ENCODE measurements at regions not wholly inside any gene's neighbourhood (a gene's known extent, or its start where the extent isn't known, plus 50 kb on each side); places are given as distances from the start of the nearest gene placed in this dataset.
"Not testable (repeated sequence)": the region's sequence is repeated elsewhere in the genome, so short reads cannot be mapped to it uniquely, and the experiment has no call there.

DNA sequence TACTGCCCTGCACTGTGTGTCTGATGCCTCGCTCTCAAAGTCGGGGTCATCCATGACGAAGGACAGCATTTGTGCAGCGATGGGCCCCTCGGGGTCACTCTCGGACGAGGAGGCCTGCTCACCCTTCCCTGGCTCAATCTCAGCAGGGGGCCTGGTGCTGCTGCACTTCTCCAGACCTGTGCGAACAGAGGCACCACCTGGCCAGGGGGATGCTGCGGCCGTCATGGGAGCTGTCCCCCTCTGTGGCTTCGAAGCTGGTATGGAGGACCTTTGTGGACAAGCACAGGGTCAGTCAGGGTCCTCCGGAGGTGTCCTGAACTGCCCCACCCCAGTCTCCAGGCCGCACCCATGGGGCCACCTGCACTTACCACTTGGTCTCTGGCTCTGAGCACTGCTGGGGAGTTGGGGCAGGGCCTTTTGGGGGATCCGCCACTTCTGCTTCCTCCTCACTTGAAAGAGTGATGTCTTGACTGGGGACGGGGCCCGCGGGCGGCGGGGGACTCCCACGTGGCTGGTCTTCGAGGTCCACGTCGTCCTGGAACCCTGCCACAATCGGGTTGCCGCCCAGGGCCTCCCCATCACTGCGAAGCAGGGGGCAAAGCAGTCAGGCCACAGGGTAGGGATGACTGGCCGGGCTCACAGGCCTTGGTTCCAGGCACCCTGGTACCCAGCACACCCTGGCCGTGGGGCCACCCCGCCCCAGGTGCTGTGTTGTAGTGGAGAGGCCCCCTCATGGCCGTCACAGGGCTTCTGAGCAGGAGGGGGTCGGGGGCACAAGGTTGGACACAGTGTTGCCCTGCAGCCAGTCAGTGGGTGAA is 306.7 kb downstream of the CCDC74A start:
- H3K27ac ChIP-seq; DNase-seq; H3K36me3 ChIP-seq; H3K9me3 ChIP-seq; intact Hi-C loops (cut with DNase I; ENCODE audit: low total_unique reads); H3K4me1 ChIP-seq; H3K4me3 ChIP-seq: not testable (repeated sequence)
- peaks cover 0 to 34% of the 10 kb centered on the region in 2 donors for H3K27me3 ChIP-seq

DNA sequence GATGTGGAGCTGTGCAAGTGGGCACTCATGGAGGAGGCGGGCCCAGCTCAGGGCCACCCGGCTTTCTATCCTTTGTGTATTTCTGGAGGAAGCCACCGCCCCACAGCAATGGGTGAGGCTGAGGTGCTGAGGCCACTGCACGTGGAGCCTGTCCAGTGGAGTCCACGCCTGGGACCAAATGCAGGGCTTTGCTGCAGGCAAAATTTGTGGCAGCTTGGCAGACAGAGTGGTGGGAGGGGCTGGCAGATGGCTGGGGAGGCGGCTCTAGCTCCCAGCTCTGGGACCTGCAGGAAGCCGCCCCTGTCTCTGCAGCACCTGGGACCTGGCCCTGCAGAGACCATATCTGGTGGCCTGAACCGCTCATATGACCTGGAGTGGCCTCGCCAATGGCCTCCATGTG is 307.3 kb downstream of the CCDC74A start:
- H3K9me3 ChIP-seq; intact Hi-C loops (cut with DNase I; ENCODE audit: low total_unique reads); H3K4me1 ChIP-seq: not testable (repeated sequence)

DNA sequence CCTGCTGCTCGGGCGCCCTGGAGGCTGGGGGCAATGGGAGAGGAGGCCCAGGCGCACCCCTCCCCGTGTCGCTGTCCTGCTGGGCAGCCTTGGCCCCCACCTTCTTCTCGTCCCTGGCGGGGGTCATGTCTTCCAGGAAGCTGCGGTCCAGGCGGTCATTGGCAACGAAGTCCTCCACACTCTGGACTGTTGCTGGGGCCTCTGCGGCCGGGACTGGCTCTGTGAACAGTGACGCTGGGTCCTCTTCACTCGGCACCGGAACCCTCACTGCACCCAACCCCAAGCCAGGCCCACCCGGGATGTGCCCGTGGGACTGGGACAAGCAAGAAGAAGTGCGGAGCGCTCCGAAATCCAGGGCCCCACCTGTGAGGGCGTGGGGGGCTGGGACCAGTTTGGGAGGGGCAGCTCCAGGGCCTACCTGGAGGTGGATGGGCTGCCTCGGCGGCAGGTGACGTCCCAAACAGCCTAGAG is 308.0 kb downstream of the CCDC74A start:
- H3K36me3 ChIP-seq = no peaks in the 10 kb centered on the region
- intact Hi-C loops (cut with DNase I; ENCODE audit: low total_unique reads) = no loop called here
- H3K4me3 ChIP-seq = no peak overlapping the region
- H3K4me1 ChIP-seq = no peaks in the 10 kb centered on the region
- TF ChIP-seq, protein P1, sequence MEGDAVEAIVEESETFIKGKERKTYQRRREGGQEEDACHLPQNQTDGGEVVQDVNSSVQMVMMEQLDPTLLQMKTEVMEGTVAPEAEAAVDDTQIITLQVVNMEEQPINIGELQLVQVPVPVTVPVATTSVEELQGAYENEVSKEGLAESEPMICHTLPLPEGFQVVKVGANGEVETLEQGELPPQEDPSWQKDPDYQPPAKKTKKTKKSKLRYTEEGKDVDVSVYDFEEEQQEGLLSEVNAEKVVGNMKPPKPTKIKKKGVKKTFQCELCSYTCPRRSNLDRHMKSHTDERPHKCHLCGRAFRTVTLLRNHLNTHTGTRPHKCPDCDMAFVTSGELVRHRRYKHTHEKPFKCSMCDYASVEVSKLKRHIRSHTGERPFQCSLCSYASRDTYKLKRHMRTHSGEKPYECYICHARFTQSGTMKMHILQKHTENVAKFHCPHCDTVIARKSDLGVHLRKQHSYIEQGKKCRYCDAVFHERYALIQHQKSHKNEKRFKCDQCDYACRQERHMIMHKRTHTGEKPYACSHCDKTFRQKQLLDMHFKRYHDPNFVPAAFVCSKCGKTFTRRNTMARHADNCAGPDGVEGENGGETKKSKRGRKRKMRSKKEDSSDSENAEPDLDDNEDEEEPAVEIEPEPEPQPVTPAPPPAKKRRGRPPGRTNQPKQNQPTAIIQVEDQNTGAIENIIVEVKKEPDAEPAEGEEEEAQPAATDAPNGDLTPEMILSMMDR (IDR thresholded peaks at IDR 0.05) = no peak
- H3K27ac ChIP-seq = no peak overlapping the region
- no peaks in the 10 kb centered on the region for H3K9me3 ChIP-seq
- peaks cover 0 to 25% of the 10 kb centered on the region in 2 donors for H3K27me3 ChIP-seq
- no peak for DNase-seq

More for the DNA sequence above, 307.3 kb downstream of the CCDC74A start:
- H3K27me3 ChIP-seq = peaks cover 0 to 30% of the 10 kb centered on the region in 2 donors
- H3K36me3 ChIP-seq, H3K4me3 ChIP-seq, H3K27ac ChIP-seq, DNase-seq: not testable (repeated sequence)

DNA sequence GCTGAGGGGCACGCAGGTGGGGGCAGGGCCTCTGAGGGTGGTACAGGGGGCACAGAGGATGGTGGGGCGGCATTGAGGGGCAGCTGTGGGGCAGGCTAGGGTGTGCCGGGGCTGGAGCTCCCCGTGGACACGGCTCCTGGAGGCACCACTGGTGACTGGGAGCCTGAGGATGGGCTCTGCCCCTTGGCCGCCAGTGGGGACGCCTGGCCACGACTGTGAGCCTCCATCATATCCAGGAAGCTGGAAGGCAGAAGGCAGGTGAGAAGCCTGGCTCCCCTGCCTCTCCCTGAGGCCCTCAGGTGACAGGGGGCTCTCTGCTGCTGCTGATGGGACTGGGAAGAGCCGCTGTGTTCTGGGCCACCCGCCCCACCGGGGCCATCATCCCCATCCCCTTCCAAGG is 308.4 kb downstream of the CCDC74A start:
- H3K36me3 ChIP-seq; H3K4me1 ChIP-seq; H3K27ac ChIP-seq; H3K9me3 ChIP-seq; intact Hi-C loops (cut with DNase I; ENCODE audit: low total_unique reads); H3K4me3 ChIP-seq; DNase-seq: not testable (repeated sequence)
- H3K27me3 ChIP-seq = peaks cover 0 to 20% of the 10 kb centered on the region in 2 donors

DNA sequence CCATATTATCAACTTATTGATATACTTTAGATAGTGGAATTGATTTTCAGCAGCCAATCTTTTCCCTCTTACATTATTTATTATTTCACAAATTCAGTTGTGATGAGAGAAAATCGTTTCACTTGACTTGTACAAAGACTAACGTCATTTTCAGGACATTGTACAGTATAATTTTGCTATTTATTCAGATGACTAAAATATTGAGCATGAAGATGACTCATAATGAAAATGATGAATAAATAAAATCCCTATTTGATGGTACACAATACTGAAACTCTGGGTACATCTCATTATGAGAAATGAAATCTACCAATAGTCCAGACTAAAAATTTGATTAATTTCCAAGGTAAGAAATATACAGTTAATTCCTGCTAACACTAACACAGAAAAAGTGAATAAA is 316.4 kb downstream of the CCDC74A start:
- intact Hi-C loops (cut with DNase I; ENCODE audit: low total_unique reads); H3K4me1 ChIP-seq; H3K4me3 ChIP-seq; H3K9me3 ChIP-seq; H3K27me3 ChIP-seq; H3K27ac ChIP-seq; DNase-seq; H3K36me3 ChIP-seq: not testable (repeated sequence)

DNA sequence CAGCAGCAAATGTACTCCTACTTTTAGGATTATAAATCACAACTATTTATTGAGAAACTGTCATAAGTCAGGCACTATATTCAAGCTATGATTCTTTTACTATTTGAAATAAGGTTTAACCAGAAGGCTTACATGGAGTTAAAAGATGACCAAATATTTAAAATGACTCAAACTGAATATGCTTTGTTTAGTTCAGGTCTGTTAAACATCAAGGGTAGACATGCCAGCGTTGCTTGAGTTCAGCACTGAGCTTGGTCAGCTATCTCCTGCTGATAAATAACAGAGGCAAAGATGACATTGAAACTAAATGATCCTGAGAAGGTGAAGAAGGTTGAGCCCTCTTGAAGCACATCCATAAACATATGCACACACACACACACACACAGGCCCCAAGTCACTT is 305.6 kb downstream of the ANKRD30BL start:
- H3K27me3 ChIP-seq; DNase-seq; H3K9me3 ChIP-seq; H3K4me3 ChIP-seq; intact Hi-C loops (cut with DNase I; ENCODE audit: low total_unique reads); H3K4me1 ChIP-seq; H3K36me3 ChIP-seq; H3K27ac ChIP-seq: not testable (repeated sequence)

DNA sequence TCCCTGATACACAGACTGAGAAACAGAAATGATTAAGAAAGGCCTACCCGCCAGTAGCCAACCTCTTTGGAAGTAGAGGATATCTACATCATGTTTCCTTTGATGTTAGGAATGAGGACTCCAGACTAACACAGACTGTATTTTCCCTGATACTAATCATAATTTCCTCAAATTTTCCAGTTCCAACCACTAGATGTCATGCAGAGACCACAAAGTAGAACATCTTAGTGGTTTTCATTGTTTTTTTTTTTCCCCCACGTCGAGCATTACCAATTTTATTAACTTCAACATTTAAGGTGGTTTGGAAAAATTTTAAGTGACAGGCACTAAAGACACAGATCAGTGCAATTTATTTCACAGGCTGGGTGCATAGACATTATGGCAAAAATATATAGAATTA is 303.6 kb downstream of the ANKRD30BL start:
- H3K4me3 ChIP-seq; intact Hi-C loops (cut with DNase I; ENCODE audit: low total_unique reads); H3K27ac ChIP-seq; H3K27me3 ChIP-seq; H3K4me1 ChIP-seq; H3K36me3 ChIP-seq; DNase-seq; H3K9me3 ChIP-seq: not testable (repeated sequence)
- TF ChIP-seq, protein P1 (IDR thresholded peaks at IDR 0.05) = peak in 1 of 2 experiments; percentile 15

All from tibial artery (tissue), 4 donors.